ENCODE measurements at regions not wholly inside any gene's neighbourhood (a gene's known extent, or its start where the extent isn't known, plus 50 kb on each side); places are given as distances from the start of the nearest gene placed in this dataset.

DNA sequence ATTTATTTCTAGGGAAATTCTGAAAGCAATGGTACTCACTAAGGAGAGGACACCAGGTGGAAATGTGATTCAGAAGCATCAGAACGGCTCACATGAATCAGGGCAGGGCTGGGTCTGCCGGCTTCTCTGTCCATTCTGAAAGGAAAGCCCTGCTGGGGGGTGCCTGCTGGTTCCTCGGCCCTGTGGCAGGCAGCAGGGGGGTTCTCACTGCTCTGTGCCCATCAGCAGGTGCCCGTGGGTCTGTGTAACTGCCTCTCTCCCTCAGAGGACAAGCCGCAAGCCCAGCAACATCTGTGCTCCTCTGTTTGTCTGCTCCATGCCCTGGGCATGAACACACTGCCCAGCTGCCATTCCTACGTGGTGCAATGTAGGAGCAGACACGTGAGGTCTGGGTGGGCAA, 74.9 kb upstream of the ZNF423 start:
- Histone ChIP-seq H3K9me3 (ENCODE audit: control insufficient read depth in 1 of 2, insufficient read depth in 1 of 2, low read length in 2 of 2) (no peaks in the 10 kb centered on the region), H3K4me1 (ENCODE audit: insufficient read depth, low read length) (no peaks in the 10 kb centered on the region), H3K4me3 (ENCODE audit: low read length) (no peak overlapping the region), H3K27ac (ENCODE audit: low read depth in 1 of 2, low read length in 2 of 2) (no peak overlapping the region), H3K36me3 (ENCODE audit: insufficient read depth, low read length) (no peaks in the 10 kb centered on the region), H3K27me3 (ENCODE audit: control insufficient read depth in 1 of 2, insufficient read depth in 2 of 2, low read length in 2 of 2) (peaks cover 4 to 13% of the 10 kb centered on the region in 2 experiments)
- ATAC-seq (ENCODE audit: poor library complexity) = no peak
- intact Hi-C loops (cut with DNase I, micrococcal nuclease) = no loop called here
- Mint-ChIP-seq H3K36me3 (ENCODE audit: low read depth) (no peaks in the 10 kb centered on the region), H3K27me3 (peaks cover 26% of the 10 kb centered on the region), H3K9me3 (no peaks in the 10 kb centered on the region), H3K4me3 (no peak overlapping the region), H3K27ac (no peak overlapping the region), H3K4me1 (ENCODE audit: low read depth) (no peaks in the 10 kb centered on the region)
- POLR2A ChIA-PET = no interaction called here
- DNase-seq = no peak
- TF ChIP-seq CTCF (IDR thresholded peaks at IDR 0.05) = no peak
- CTCF ChIA-PET = no interaction called here

DNA sequence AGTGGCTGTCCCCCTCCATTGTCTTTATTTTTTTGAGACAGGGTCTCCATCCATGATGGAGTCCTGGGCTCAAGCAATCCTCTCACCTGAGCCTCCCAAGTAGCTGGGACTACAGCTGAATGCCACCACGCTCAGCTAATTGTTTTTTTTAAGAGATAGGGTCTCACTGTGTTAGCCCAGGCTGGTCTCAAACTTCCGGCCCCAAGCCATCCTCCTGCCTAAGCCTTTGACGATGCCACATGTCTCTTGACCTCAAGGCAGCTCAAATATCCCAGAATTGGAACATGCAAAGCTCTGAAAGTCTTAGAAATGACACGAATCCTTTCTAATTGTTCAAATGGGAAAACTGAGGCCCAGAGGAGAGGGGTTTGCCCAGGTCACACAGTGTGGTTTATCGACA, 75.4 kb upstream of the ZNF423 start:
- ChIA-PET CTCF (no interaction called here), POLR2A (no interaction called here)
- no peaks in the 10 kb centered on the region for H3K36me3 ChIP-seq (ENCODE audit: insufficient read depth, low read length)
- ATAC-seq (ENCODE audit: poor library complexity) (no peak), DNase-seq (no peak)
- no peak overlapping the region for H3K4me3 ChIP-seq (ENCODE audit: low read length)
- no peak overlapping the region for H3K27ac ChIP-seq (ENCODE audit: low read depth in 1 of 2, low read length in 2 of 2)
- no peak overlapping the region for H3K4me3 Mint-ChIP-seq
- intact Hi-C loops (cut with DNase I, micrococcal nuclease) = no loop called here
- H3K27me3 Mint-ChIP-seq = peaks cover 30% of the 10 kb centered on the region
- H3K4me1 ChIP-seq (ENCODE audit: insufficient read depth, low read length) = no peaks in the 10 kb centered on the region
- TF ChIP-seq CTCF (IDR thresholded peaks at IDR 0.05) = no peak
- no peaks in the 10 kb centered on the region for H3K4me1 Mint-ChIP-seq (ENCODE audit: low read depth)
- H3K36me3 Mint-ChIP-seq (ENCODE audit: low read depth) = no peaks in the 10 kb centered on the region
- no peaks in the 10 kb centered on the region for H3K9me3 ChIP-seq (ENCODE audit: control insufficient read depth in 1 of 2, insufficient read depth in 1 of 2, low read length in 2 of 2)
- no peak overlapping the region for H3K27ac Mint-ChIP-seq
- H3K9me3 Mint-ChIP-seq = no peaks in the 10 kb centered on the region
- H3K27me3 ChIP-seq (ENCODE audit: control insufficient read depth in 1 of 2, insufficient read depth in 2 of 2, low read length in 2 of 2) = peaks cover 4 to 13% of the 10 kb centered on the region in 2 experiments

DNA sequence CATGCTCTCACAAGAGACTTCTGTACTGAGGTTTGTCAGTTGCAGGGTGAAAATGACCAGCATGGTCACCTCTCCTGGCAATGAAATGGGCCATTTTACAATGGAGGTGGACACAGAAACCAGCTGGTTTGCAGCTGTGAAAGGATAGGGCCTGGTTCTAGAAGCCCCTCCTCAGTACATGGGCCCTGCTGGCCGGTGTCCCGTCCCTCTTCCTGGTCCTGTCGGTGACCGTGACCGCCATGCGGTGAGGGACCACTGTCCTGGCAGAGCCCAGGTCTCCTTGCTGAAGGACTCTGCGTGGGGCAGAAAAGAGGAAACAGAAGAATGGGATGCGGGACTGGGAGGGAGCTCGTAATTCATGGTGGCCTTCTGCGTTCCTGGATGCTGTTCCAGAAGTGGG, 76.0 kb upstream of the ZNF423 start:
- POLR2A ChIA-PET = no interaction called here

More for the DNA sequence above, 76.0 kb upstream of the ZNF423 start:
- no peaks in the 10 kb centered on the region for H3K4me1 Mint-ChIP-seq (ENCODE audit: low read depth)
- no peak for ATAC-seq (ENCODE audit: poor library complexity)
- H3K4me3 Mint-ChIP-seq = no peak overlapping the region
- no peaks in the 10 kb centered on the region for H3K36me3 ChIP-seq (ENCODE audit: insufficient read depth, low read length)
- no peak overlapping the region for H3K27ac ChIP-seq (ENCODE audit: low read depth in 1 of 2, low read length in 2 of 2)
- H3K9me3 ChIP-seq (ENCODE audit: control insufficient read depth in 1 of 2, insufficient read depth in 1 of 2, low read length in 2 of 2) = no peaks in the 10 kb centered on the region
- no peaks in the 10 kb centered on the region for H3K9me3 Mint-ChIP-seq
- no peaks in the 10 kb centered on the region for H3K4me1 ChIP-seq (ENCODE audit: insufficient read depth, low read length)
- TF ChIP-seq CTCF (IDR thresholded peaks at IDR 0.05) = no peak
- no peak overlapping the region for H3K27ac Mint-ChIP-seq
- H3K27me3 Mint-ChIP-seq = peaks cover 32% of the 10 kb centered on the region
- no peak overlapping the region for H3K4me3 ChIP-seq (ENCODE audit: low read length)
- intact Hi-C loops (cut with DNase I, micrococcal nuclease) = no loop called here
- DNase-seq = no peak
- CTCF ChIA-PET = no interaction called here
- peaks cover 6 to 13% of the 10 kb centered on the region in 2 experiments for H3K27me3 ChIP-seq (ENCODE audit: control insufficient read depth in 1 of 2, insufficient read depth in 2 of 2, low read length in 2 of 2)
- H3K36me3 Mint-ChIP-seq (ENCODE audit: low read depth) = no peaks in the 10 kb centered on the region
